DOHH2 (cell line): ENCODE measurements at regions not wholly inside any gene's neighbourhood (a gene's known extent, or its start where the extent isn't known, plus 50 kb on each side); places are given as distances from the start of the nearest gene placed in this dataset.

ENCODE experiments used
- H3F3A ChIP-seq: fragments of 200-600 bp; sonication (generic), shearing (Covaris generic); 2 replicates; pipeline ENCODE4 v1.6.0; 2016; ENCODE audit warnings: antibody characterized with exemption, mild to moderate bottlenecking; ENCODE audit not compliant: control insufficient read depth, insufficient read depth
- H3K27ac ChIP-seq: fragments of 200-600 bp; sonication (generic); 2 replicates; pipeline ENCODE4 v1.5.1; 2014; ENCODE audit warnings: low read depth, mild to moderate bottlenecking, low read length, moderate library complexity
- H3K27me3 ChIP-seq: fragments of 200-600 bp; sonication (generic); 2 replicates; pipeline ENCODE4 v1.6.1; 2014; ENCODE audit warnings: mild to moderate bottlenecking, low read length, mixed read lengths; ENCODE audit not compliant: control insufficient read depth
- H3K36me3 ChIP-seq: fragments of 200-600 bp; sonication (generic); 2 replicates; pipeline ENCODE4 v1.6.1; 2014; ENCODE audit warnings: mild to moderate bottlenecking, low read length, moderate library complexity, mixed read lengths; ENCODE audit not compliant: control insufficient read depth
- H3K4me1 ChIP-seq: fragments of 200-600 bp; sonication (generic); 2 replicates; pipeline ENCODE4 v1.6.1; 2014; ENCODE audit warnings: mild to moderate bottlenecking, low read length, mixed read lengths; ENCODE audit not compliant: control insufficient read depth
- H3K4me2 ChIP-seq: fragments of 200-600 bp; sonication (generic); 2 replicates; pipeline ENCODE4 v1.6.0; 2014; ENCODE audit warnings: mild to moderate bottlenecking, low read length, moderate library complexity
- H3K4me3 ChIP-seq: fragments of 200-600 bp; sonication (generic); 2 replicates; pipeline ENCODE4 v1.5.1; 2014; ENCODE audit warnings: mild to moderate bottlenecking, low read length, mixed read lengths
- H3K79me2 ChIP-seq: fragments of 200-600 bp; sonication (generic); 2 replicates; pipeline ENCODE4 v1.6.1; 2014; ENCODE audit warnings: mild to moderate bottlenecking, low read length, mixed read lengths; ENCODE audit not compliant: control insufficient read depth
- H3K9me2 ChIP-seq: fragments of 200-600 bp; sonication (generic); replicated peaks from 2 replicates; pipeline ENCODE4 v1.6.1; 2014; ENCODE audit warnings: mild to moderate bottlenecking, low read length, mixed read lengths; ENCODE audit not compliant: control insufficient read depth
- H3K9me3 ChIP-seq: fragments of 200-600 bp; sonication (generic); 2 replicates; pipeline ENCODE4 v1.6.1; 2014; ENCODE audit warnings: antibody characterized with exemption, low read length, mixed read lengths; ENCODE audit not compliant: control insufficient read depth, insufficient read depth
- H4K20me1 ChIP-seq: fragments of 200-600 bp; sonication (generic); 2 replicates; pipeline ENCODE4 v1.6.0; 2014; ENCODE audit warnings: low read depth, mild to moderate bottlenecking, antibody characterized with exemption, low read length, moderate library complexity; ENCODE audit not compliant: control insufficient read depth, insufficient read depth
- EZH2phosphoT487 ChIP-seq: fragments of 200-600 bp; sonication (generic); IDR thresholded peaks from 2 replicates; pipeline ENCODE4 v1.6.1; 2017; ENCODE audit warnings: borderline replicate concordance, mild to moderate bottlenecking, antibody characterized with exemption, low read length, moderate library complexity, mixed read lengths
- TF ChIP-seq, protein P1 (sequence below): fragments of 200-600 bp; sonication (generic); IDR thresholded peaks from one replicate; pipeline ENCODE4 v1.5.1; 2014; ENCODE audit warnings: antibody characterized with exemption, mild to moderate bottlenecking, low read depth, low read length; ENCODE audit not compliant: poor library complexity, severe bottlenecking

DNA sequence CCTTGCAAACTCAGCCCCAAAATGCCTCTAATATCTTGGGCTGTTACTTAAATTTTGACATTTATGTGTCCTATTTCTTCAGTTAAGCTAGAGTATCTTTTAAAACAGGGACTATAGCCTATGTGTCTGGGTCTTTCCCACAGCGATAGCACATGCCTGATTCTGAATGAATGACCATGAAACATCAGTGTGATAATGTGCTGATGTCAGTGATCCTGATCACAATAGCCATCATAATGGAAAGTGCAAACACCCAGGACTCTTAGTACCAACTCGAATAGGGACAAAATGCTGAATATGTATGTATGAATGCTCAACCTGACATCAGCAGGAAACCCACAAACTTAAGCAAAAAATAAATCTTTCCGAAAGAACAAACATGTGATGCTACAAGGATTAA lies 537.4 kb downstream of the IGSF11 start:
- Histone ChIP-seq H4K20me1 (no peaks in the 10 kb centered on the region), H3K4me3 (no peak overlapping the region), H3F3A (no peaks in the 10 kb centered on the region), H3K9me2 (no peaks in the 10 kb centered on the region), H3K4me1 (no peaks in the 10 kb centered on the region), H3K9me3 (no peaks in the 10 kb centered on the region), H3K79me2 (no peaks in the 10 kb centered on the region), H3K4me2 (no peak overlapping the region), H3K27me3 (no peaks in the 10 kb centered on the region), H3K36me3 (no peaks in the 10 kb centered on the region), H3K27ac (no peak overlapping the region)
- TF ChIP-seq EZH2phosphoT487 = no peak

DNA sequence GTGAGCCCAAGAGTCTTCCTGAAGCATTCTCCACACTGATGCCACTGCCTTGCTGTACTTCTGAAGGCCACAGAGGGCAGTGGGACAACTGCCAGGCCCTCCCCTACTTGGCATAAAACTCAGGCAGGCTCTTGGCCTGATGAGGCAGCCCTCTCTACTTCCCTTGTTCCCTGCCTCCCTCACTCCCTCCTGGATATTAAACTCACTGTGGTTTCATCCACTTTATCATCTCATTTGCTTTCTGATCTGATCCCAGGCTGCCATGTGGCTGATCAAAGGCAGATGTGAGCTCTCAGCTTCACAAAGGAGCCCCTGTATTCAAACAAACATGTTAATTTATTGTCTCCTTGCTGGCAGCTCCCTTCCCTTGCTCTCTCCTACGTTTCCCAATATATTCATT lies 533.5 kb downstream of the IGSF11 start:
- no peak overlapping the region for H3K4me3 ChIP-seq
- no peaks in the 10 kb centered on the region for H3K9me2 ChIP-seq
- no peak overlapping the region for H3K4me2 ChIP-seq
- H3K4me1 ChIP-seq = no peaks in the 10 kb centered on the region
- H3K9me3 ChIP-seq = no peaks in the 10 kb centered on the region
- no peaks in the 10 kb centered on the region for H3K27me3 ChIP-seq
- H4K20me1 ChIP-seq = no peaks in the 10 kb centered on the region
- H3F3A ChIP-seq = no peaks in the 10 kb centered on the region
- H3K79me2 ChIP-seq = no peaks in the 10 kb centered on the region
- H3K36me3 ChIP-seq = no peaks in the 10 kb centered on the region
- TF ChIP-seq, protein P1, sequence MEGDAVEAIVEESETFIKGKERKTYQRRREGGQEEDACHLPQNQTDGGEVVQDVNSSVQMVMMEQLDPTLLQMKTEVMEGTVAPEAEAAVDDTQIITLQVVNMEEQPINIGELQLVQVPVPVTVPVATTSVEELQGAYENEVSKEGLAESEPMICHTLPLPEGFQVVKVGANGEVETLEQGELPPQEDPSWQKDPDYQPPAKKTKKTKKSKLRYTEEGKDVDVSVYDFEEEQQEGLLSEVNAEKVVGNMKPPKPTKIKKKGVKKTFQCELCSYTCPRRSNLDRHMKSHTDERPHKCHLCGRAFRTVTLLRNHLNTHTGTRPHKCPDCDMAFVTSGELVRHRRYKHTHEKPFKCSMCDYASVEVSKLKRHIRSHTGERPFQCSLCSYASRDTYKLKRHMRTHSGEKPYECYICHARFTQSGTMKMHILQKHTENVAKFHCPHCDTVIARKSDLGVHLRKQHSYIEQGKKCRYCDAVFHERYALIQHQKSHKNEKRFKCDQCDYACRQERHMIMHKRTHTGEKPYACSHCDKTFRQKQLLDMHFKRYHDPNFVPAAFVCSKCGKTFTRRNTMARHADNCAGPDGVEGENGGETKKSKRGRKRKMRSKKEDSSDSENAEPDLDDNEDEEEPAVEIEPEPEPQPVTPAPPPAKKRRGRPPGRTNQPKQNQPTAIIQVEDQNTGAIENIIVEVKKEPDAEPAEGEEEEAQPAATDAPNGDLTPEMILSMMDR = no peak
- TF ChIP-seq EZH2phosphoT487 = no peak
- no peak overlapping the region for H3K27ac ChIP-seq

DNA sequence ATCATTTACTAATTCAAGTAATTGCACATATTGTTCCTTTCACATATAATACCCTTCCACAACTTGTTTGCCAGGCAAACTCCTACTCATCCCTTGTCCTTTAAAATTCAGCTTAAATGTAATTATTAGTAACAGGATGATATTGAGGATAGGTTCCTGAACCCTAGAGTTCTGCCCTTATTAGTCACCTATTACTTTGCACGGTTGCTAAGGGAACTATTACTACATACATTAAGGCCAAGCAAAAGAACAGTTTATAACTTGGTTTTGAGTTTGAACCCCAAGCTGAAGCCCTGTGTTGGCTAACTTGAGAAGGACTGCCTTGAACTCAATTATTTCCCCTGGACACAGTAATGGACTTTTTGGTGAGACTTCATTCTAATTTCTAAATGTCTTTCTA lies 529.7 kb downstream of the IGSF11 start:
- Histone ChIP-seq H3K4me3 (no peak overlapping the region), H3K79me2 (no peaks in the 10 kb centered on the region), H3K9me3 (no peaks in the 10 kb centered on the region), H3K27me3 (no peaks in the 10 kb centered on the region), H3K36me3 (no peaks in the 10 kb centered on the region), H3K4me2 (no peak overlapping the region), H3K4me1 (no peaks in the 10 kb centered on the region), H3K9me2 (no peaks in the 10 kb centered on the region), H3K27ac (no peak overlapping the region), H3F3A (no peaks in the 10 kb centered on the region), H4K20me1 (no peaks in the 10 kb centered on the region)
- TF ChIP-seq, protein P1 = no peak
- TF ChIP-seq EZH2phosphoT487 = no peak

DNA sequence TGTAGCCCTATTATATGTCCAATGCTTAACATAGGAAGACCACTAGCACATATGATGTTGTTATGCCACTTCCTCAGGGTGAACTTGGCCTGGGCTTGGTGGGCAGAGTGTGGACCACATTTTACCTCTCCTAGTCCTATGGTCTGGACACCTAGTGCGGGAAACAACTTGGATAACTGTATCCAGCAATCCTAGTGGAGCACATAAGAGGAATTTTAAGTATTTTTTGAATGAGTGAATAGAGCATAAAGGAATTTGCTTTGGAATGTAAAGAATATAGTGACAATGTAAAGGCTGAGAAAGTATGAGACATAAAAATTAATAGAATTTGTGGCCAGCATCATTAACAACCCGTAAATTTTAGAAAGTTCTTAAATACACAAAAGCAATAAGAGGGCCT lies 528.9 kb downstream of the IGSF11 start:
- Histone ChIP-seq H3K9me3 (no peaks in the 10 kb centered on the region), H3K4me2 (no peak overlapping the region), H3F3A (no peaks in the 10 kb centered on the region), H3K27me3 (no peaks in the 10 kb centered on the region), H3K79me2 (no peaks in the 10 kb centered on the region), H3K4me3 (no peak overlapping the region), H3K4me1 (no peaks in the 10 kb centered on the region), H3K9me2 (no peaks in the 10 kb centered on the region), H4K20me1 (no peaks in the 10 kb centered on the region), H3K36me3 (no peaks in the 10 kb centered on the region), H3K27ac (no peak overlapping the region)
- no peak for TF ChIP-seq EZH2phosphoT487
- TF ChIP-seq, protein P1 = no peak
